Right atrium auricular region (tissue), 2 donors: ENCODE measurements at regions not wholly inside any gene's neighbourhood (a gene's known extent, or its start where the extent isn't known, plus 50 kb on each side); places are given as distances from the start of the nearest gene placed in this dataset.

Experiments used
- DNase-seq: peaks from one replicate; pipeline ENCODE4 v3.0.0-alpha.2; 2019; ENCODE audit warnings: low spot score
- H3K27ac ChIP-seq, 2 donors: fragments of 200-600 bp; sonication (generic); 1 replicate in 1 of 2; 2 replicates in 1 of 2; pipeline ENCODE4 v1.5.1; 2016 to 2019
- H3K27me3 ChIP-seq, 2 donors: fragments of 200-600 bp; sonication (generic); one replicate each; pipeline versions ENCODE4 v1.5.1 to v1.6.0; 2017 to 2019
- H3K36me3 ChIP-seq: fragments of 200-600 bp; sonication (generic); one replicate; pipeline ENCODE4 v1.5.1; 2016
- H3K4me1 ChIP-seq, 2 donors: fragments of 200-600 bp; sonication (generic); one replicate each; pipeline versions ENCODE4 v1.5.1 to v1.6.0; 2017 to 2019
- H3K4me3 ChIP-seq, 2 donors: fragments of 200-600 bp; sonication (generic); 1 replicate in 1 of 2; 2 replicates in 1 of 2; pipeline ENCODE4 v1.5.1; 2017 to 2019; ENCODE audit warnings: mild to moderate bottlenecking in 1 of 2, moderate library complexity in 1 of 2
- H3K9me3 ChIP-seq, 2 donors: fragments of 200-600 bp; sonication (generic); one replicate each; pipeline ENCODE4 v1.5.1; 2019
- CTCF ChIP-seq, 2 donors: fragments of 200-600 bp; sonication (generic); IDR thresholded peaks; one replicate each; pipeline ENCODE4 v1.5.1; 2019; ENCODE audit warnings: antibody characterized with exemption in 2 of 2

- TF ChIP-seq CTCF (IDR thresholded peaks at IDR 0.05) = no peak
- no peaks in the 10 kb centered on the region for H3K4me1 ChIP-seq
- DNase-seq = no peak
- H3K4me3 ChIP-seq = no peak overlapping the region
- H3K36me3 ChIP-seq = no peaks in the 10 kb centered on the region
- H3K9me3 ChIP-seq = no peaks in the 10 kb centered on the region
- H3K27ac ChIP-seq = no peak overlapping the region
- H3K27me3 ChIP-seq = no peaks in the 10 kb centered on the region
These were observed 179.1 kb upstream of the PRLR start for GRCh38 chr5:35409361-35409760.

- Histone ChIP-seq H3K4me3 (no peak overlapping the region), H3K36me3 (no peaks in the 10 kb centered on the region), H3K9me3 (no peaks in the 10 kb centered on the region), H3K27ac (no peak overlapping the region), H3K4me1 (no peaks in the 10 kb centered on the region), H3K27me3 (no peaks in the 10 kb centered on the region)
- no peak for TF ChIP-seq CTCF (IDR thresholded peaks at IDR 0.05)
- no peak for DNase-seq
These were observed 177.9 kb upstream of the PRLR start for GRCh38 chr5:35408146-35408545.

- no peak for DNase-seq
- TF ChIP-seq CTCF (IDR thresholded peaks at IDR 0.05) = no peak
- Histone ChIP-seq H3K9me3 (no peaks in the 10 kb centered on the region), H3K27me3 (no peaks in the 10 kb centered on the region), H3K4me1 (no peaks in the 10 kb centered on the region), H3K27ac (no peak overlapping the region), H3K4me3 (no peak overlapping the region), H3K36me3 (no peaks in the 10 kb centered on the region)
These were observed 177.4 kb upstream of the PRLR start for GRCh38 chr5:35407697-35408096.

- DNase-seq = no peak
- Histone ChIP-seq H3K4me3 (no peak overlapping the region), H3K27me3 (no peaks in the 10 kb centered on the region), H3K36me3 (no peaks in the 10 kb centered on the region), H3K9me3 (no peaks in the 10 kb centered on the region), H3K4me1 (no peaks in the 10 kb centered on the region), H3K27ac (no peak overlapping the region)
- TF ChIP-seq CTCF (IDR thresholded peaks at IDR 0.05) = no peak
These were observed 175.7 kb upstream of the PRLR start for GRCh38 chr5:35405938-35406337.

- Histone ChIP-seq H3K4me1 (no peaks in the 10 kb centered on the region), H3K27ac (no peak overlapping the region), H3K27me3 (no peaks in the 10 kb centered on the region), H3K4me3 (no peak overlapping the region), H3K36me3 (no peaks in the 10 kb centered on the region), H3K9me3 (no peaks in the 10 kb centered on the region)
- no peak for TF ChIP-seq CTCF (IDR thresholded peaks at IDR 0.05)
- DNase-seq = no peak
These were observed 174.4 kb upstream of the PRLR start for GRCh38 chr5:35404701-35405100.

- Histone ChIP-seq H3K4me1 (no peaks in the 10 kb centered on the region), H3K9me3 (no peaks in the 10 kb centered on the region), H3K27ac (no peak overlapping the region), H3K27me3 (no peaks in the 10 kb centered on the region), H3K4me3 (no peak overlapping the region), H3K36me3 (no peaks in the 10 kb centered on the region)
- TF ChIP-seq CTCF (IDR thresholded peaks at IDR 0.05) = no peak
- DNase-seq = no peak
These were observed 163.6 kb upstream of the PRLR start for GRCh38 chr5:35393901-35394300.
